Cardiac septum (tissue), 1 donor: ENCODE measurements at regions not wholly inside any gene's neighbourhood (a gene's known extent, or its start where the extent isn't known, plus 50 kb on each side); places are given as distances from the start of the nearest gene placed in this dataset.

Source experiments
- DNase-seq: peaks from one replicate; pipeline ENCODE4 v3.0.0-alpha.2; 2020; ENCODE audit warnings: low spot score
- intact Hi-C: fragments of 100-400 bp; cut with DNase I; formaldehyde crosslinking; loops from one replicate; pipeline ENCODE4 v1.14.0; 2022
- donor health status: DM: no; HTN: no; CAD: no.

GRCh38 chr2:59921743-59922142, 631.7 kb downstream of the BCL11A start:
- no peak for DNase-seq
- intact Hi-C loops = no loop called here

DNA sequence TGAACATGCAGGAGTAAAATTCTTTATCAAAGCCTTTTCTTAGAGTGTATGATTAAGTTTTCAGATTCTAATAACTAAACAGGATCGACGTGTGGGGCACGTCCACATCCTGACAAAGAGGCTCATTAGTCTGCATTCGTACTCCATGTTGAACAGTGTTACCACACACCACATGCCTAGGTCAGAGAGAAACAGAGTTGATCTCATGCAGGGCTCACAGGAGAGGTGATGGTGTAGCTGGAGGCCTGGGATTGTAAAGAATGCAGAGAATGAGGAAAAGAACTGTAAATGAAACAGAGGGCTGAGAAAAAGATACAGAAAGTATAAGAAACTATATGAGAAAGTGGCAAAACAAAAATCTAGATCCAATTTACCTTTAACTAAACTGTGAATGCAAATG, 632.5 kb downstream of the BCL11A start:
- no peak for DNase-seq
- intact Hi-C loops = no loop called here

DNA sequence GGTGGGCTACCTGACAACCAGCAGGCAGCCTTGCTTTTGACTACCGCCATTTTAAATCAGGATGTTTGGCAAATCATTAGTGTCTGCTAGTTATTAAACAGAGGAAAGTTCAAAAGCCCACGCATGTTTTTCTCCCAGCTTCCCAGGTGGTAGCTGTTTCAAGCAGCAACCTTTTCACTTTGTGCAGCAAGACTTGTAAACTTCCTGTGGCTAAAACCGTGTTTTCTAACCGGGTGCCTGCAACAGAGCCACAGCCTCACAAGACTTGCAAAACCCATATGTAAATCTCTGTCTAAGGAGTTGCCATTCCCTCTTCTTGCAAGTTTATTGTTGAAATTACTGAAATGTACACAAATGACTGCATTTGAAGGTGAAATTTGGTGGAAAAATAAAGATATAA, 633.1 kb downstream of the BCL11A start:
- intact Hi-C loops = no loop called here
- no peak for DNase-seq

- intact Hi-C loops = no loop called here
- DNase-seq = no peak
These were observed 633.9 kb downstream of the BCL11A start for GRCh38 chr2:59919579-59919978.

GRCh38 chr2:59912042-59912441, 641.4 kb downstream of the BCL11A start:
- intact Hi-C loops = no loop called here
- no peak for DNase-seq

DNA sequence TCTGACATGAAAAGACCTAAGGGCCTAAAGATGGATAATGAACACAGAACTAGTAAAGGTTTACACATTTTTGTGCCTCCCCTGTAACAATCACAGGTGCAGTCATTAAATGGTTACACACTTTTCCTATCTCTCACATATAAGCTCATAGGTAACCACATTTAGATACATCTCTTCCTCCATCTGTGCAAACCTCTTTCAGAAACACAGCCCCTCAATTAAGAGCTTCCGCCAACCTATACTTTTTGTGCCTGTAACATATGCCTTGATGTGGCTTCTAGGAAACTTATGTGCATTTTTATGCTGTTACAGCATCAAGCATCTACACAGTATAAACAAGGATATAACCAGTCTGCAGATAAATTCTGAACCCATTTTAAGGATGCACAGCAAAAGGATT, 643.3 kb downstream of the BCL11A start:
- DNase-seq = no peak
- intact Hi-C loops = no loop called here

DNA sequence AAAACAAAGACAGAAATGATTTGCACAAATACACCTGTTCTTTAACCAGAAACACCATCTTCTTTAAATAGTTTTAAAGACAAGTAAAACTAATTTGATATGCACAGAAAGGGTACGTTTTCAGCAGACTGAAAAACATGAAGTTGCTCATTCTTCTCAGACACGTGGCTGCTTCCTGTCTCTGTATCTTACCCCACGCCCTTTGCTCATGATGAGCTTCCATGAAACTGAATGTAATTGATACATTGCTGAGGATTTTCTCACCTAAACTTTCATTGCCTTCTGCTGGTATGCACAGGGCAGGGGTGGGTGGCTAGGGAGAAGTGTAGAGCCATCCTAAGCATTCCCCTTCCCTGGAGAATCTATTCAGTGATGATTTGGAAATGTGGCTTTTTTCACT, 644.3 kb downstream of the BCL11A start:
- intact Hi-C loops = no loop called here
- DNase-seq = no peak

GRCh38 chr2:59905731-59906130, 647.7 kb downstream of the BCL11A start:
- intact Hi-C loops = no loop called here
- DNase-seq = no peak

DNA sequence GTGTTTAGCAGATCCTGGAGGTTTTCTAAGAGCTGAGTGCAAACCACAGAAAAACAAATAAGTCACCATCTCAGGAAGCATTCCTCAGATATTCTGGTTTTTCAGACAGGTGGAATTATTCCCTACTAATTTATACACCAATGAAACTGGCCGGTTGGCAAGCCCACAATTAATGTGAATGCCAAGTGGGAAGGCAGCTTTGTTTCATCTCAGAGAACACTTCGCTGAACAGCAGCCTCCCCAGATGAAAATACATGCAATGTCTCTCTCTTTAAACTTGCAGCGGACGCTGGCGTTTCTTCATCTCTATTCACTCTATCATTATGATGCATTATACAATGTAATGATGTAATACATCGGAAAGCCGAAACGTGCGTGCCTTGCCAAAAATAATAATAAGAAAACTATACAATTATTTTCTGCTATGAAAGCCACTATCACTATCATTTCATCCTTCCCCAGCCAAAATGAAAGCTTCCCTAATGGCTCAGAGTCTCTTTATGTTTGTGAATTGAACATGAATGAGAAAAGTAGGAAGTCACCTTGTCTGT, 649.4 kb downstream of the BCL11A start:
- no peak for DNase-seq
- intact Hi-C loops = no loop called here

DNA sequence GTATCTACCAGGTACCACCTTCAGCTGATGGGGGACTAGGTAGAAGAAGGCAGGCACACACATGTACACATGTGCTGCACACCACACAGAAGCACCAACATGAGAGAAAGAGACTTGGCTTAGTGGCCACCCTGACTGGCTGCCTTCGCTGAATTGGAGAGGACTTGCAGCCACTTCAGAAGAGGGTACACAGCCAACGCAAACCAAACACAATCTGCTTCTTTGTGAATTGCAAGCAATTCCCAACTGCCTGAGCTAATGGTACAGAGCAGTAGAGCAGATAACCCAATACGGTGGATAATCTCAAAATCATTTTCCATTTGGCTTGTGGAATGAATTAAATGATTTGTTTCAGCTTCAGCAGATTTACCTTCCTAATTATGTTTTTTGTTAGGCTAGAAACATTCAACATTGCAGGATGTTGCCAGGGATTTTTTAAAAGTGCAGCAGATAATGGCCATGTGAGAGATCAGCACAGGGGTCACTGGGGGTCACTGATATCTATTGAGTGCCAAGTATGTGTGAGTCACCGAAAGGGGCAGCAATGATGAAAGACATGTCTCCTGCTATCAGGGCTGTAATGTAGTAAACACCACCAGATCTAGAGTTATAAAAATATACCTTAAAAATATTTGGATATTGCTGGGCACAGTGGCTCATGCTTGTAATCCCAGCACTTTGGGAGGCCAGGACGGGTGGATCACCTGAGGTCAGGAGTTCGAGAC, 652.6 kb downstream of the BCL11A start:
- no peak for DNase-seq
- intact Hi-C loops = no loop called here

DNA sequence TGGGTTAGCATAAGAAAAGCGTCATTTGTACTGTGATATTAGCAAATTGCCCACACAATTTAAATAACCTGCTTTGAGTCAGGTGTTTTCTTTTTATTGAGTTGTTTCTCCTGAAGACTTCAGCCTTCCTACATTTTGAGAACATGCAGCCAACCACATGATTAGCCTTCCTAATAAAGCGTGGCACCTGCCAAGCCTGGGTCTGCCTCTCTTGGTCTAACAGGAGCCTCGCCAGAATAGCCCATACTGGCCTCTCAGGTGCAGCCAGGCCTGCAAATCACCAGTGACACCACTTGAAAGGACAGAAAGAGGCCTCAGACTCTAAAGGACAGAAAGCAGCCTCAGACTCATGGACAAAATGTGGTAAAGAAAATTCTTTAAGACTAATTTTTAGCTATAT, 653.8 kb downstream of the BCL11A start:
- DNase-seq = no peak
- intact Hi-C loops = no loop called here

DNA sequence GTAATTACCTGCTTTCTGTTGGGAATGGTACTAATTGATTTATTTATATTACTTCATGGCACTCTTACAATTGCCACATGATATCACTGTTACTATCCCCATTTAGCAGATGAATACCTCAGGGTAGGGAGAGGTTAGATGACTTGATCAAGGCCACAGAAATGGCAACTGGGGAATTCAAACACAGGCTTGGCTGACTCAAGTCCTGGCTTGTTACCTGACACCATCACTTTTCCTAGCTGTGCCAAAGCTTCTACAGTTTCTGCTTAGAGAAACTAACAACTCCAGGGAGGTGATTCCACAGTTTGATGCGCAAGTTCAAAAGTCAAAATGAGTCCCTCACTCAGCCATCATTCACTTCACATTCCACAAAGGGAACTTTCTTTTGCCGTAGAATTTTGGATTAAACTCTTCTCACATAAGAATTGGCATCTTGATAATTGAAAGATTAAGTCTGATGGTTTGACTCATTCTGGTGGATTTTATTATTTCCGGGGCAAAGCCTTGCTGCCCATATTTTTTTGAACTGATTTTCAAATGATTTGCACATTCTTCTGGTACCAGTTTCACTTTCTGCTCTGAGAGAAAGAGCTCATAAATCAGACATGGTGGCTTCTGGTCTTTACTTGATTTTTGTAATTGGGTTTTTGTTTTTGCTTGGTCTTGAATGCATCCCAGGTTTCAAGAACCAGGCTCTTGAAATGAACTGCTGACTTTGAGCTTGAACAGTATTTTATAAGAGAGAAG, 656.8 kb downstream of the BCL11A start:
- intact Hi-C loops = no loop called here
- DNase-seq = no peak

- intact Hi-C loops = no loop called here
- no peak for DNase-seq
These were observed 659.8 kb downstream of the BCL11A start for GRCh38 chr2:59893612-59894011.

DNA sequence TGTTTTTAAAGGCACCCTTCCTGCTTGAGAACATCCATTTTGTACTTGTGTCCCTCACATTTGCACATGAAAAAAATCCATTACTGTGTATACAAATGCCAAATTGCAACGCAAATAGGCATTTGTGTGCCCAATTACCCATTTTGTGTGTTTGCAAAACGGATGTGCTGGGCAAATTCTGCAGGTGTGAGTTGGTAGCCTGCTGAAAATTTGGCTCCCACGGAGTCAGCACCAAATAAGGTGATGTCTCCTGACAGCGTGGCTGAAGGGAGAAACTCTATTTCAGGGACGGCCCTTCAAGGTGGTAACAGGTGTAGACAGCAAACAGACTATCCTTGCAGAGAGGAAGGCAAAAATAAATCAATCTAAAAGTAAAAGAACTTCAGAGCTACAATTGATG, 661.1 kb downstream of the BCL11A start:
- intact Hi-C loops = no loop called here
- no peak for DNase-seq

DNA sequence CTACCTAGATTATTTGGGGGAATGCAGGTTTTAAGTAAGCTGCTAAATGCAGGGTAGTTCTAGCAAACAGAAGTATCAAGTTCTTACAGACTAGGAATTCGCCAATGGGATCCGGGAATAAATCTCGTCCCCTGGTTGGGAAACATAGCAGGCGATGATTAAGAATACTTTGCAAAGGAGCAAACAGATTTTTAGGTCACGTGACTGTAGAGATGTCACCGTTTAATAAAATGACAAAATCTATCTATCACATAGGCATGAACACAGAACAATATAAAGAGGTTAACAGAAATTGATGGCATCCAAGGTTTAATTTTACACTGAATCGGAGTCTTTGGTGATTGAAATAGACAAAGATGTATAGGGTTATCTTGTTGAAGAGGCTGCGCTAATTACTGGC, 664.1 kb downstream of the BCL11A start:
- intact Hi-C loops = loop anchor here (5.0 to 10.0 kb wide), 2 partner anchors 163 to 665 kb away; partner anchors contain the start of gene BCL11A

DNA sequence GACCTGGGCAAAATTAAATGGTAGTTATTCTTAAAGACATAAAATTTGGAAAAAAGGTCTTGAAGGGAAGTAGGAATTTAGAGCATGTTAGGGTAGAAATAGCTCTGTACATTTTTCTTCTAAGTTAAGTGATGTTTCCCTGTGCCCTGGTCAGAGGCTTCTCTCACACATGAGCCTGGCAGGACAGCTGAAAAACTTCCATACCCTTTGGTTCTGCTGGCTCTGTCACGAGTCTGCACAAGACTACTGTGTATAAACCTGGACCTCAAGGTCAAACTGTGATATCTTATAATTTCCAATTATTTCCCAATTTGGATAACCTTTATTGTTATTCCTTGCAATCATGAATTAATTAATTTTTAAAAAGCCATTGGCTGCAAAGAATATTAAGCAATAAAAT, 664.7 kb downstream of the BCL11A start:
- no peak for DNase-seq

More for the DNA sequence above, 664.1 kb downstream of the BCL11A start:
- no peak for DNase-seq

DNA sequence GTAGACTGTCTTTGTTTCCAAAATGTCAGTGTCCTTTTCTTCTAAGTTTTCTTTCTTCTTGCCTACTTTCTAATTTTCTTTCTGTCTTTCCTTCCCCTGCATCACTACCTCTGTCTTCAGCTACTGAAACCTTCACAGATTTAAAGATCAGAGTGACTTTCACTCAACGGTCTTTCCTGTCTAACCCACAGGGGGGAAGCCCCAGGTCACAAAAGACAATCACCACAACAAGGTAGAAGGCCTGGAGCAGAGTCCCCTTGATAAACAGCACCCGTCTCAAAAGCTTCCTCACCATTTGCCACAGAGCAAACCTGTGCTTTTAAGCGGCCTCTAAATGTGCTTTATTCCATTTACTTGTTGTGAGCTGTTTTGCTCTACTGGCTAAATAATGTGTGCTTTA, 665.4 kb downstream of the BCL11A start:
- no peak for DNase-seq
- intact Hi-C loops = loop anchor here (5.0 to 10.0 kb wide), 2 partner anchors 164 to 667 kb away; partner anchors contain the start of gene BCL11A

More for the DNA sequence above, 664.7 kb downstream of the BCL11A start:
- intact Hi-C loops = loop anchor here (5.0 to 10.0 kb wide), 2 partner anchors 164 to 666 kb away; partner anchors contain the start of gene BCL11A

- DNase-seq = no peak
- intact Hi-C loops = loop anchor here (5.0 to 10.0 kb wide), 2 partner anchors 165 to 667 kb away; partner anchors contain the start of gene BCL11A
These were observed 666.1 kb downstream of the BCL11A start for GRCh38 chr2:59887366-59887765.

DNA sequence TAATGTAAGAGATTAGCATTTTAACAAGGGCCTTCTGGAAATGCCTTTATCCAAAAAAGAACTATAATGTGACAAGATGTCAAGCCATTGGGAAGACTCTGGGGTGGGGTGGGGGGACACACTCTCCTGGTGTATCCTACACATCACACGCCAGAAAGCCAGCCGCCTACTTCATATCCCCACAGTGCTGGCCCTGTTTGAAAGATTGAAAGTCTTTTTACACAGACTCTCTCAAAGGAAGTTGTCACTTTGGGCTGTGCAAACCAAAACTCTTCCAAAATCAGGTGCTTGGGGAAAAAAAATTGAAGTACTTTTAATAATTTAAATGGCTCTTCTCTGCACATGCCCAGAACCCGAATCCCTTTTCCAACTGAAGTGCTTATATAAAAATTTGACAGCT, 666.7 kb downstream of the BCL11A start:
- no peak for DNase-seq
- intact Hi-C loops = loop anchor here (5.0 to 10.0 kb wide), 2 partner anchors 166 to 668 kb away; partner anchors contain the start of gene BCL11A

- no peak for DNase-seq
- intact Hi-C loops = loop anchor here (5.0 to 10.0 kb wide), 2 partner anchors 167 to 669 kb away; partner anchors contain the start of gene BCL11A
These were observed 667.9 kb downstream of the BCL11A start for GRCh38 chr2:59885541-59885940.
